ENCODE measurements at regions not wholly inside any gene's neighbourhood (a gene's known extent, or its start where the extent isn't known, plus 50 kb on each side); places are given as distances from the start of the nearest gene placed in this dataset.
"Not testable (repeated sequence)": the region's sequence is repeated elsewhere in the genome, so short reads cannot be mapped to it uniquely, and the experiment has no call there.

GRCh38 chr11:27227736-27228135, 135.3 kb downstream of the CCDC34 start:
- Histone ChIP-seq H3K9me3 (ENCODE audit: severe bottlenecking) (no peaks in the 10 kb centered on the region), H3K27ac (ENCODE audit: poor library complexity, severe bottlenecking) (peak overlapping the region; percentile 32), H3K4me3 (ENCODE audit: severe bottlenecking) (no peak overlapping the region), H3K27me3 (ENCODE audit: insufficient read depth, poor library complexity, severe bottlenecking) (no peaks in the 10 kb centered on the region), H3K36me3 (ENCODE audit: low read depth) (no peaks in the 10 kb centered on the region), H3K4me1 (ENCODE audit: insufficient read depth, poor library complexity, severe bottlenecking) (peaks cover 18% of the 10 kb centered on the region)
- no peak for DNase-seq (ENCODE audit: low spot score)
- no peak for ATAC-seq (ENCODE audit: low read depth)
- TF ChIP-seq CTCF (IDR thresholded peaks at IDR 0.05; ENCODE audit: poor library complexity, severe bottlenecking), result no peak

- H3K4me3 ChIP-seq (ENCODE audit: severe bottlenecking); H3K9me3 ChIP-seq (ENCODE audit: severe bottlenecking); DNase-seq (ENCODE audit: low spot score); H3K27me3 ChIP-seq (ENCODE audit: insufficient read depth, poor library complexity, severe bottlenecking); H3K4me1 ChIP-seq (ENCODE audit: insufficient read depth, poor library complexity, severe bottlenecking); H3K27ac ChIP-seq (ENCODE audit: poor library complexity, severe bottlenecking); H3K36me3 ChIP-seq (ENCODE audit: low read depth); ATAC-seq (ENCODE audit: low read depth): not testable (repeated sequence)
Measured at GRCh38 chr11:27219487-27220039, 143.5 kb downstream of the CCDC34 start.

DNA sequence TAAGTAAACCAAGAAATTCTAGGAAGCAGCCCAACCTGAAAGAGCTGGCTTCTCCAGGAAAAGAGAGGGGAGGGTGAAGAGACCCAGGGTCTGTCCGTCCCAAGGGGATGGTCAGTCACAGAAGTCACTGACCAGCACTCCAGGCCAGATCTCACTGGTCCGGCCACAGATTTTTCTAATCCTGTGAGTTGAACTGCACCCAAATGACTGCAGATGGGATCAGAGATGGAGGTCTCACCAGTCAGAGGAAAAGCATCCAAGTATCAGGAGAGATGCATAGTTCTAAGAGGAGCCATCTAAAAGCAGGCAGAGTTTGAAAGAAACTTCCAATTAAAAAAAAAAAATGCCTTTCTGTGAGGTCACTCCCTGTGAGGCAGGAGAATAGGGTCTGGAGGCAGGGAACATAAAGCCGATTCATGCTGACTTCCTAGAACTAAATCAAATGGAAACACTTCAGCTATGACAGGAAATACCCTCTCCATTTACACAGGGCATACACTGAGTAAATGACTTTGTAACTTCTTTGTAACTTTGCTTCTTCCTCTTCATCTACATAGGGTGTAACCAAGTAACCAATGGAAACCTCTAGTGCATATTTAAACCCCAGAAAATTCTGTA, 144.5 kb downstream of the CCDC34 start:
- Histone ChIP-seq H3K27me3 (ENCODE audit: insufficient read depth, poor library complexity, severe bottlenecking) (no peaks in the 10 kb centered on the region), H3K27ac (ENCODE audit: poor library complexity, severe bottlenecking) (peak overlapping the region; percentile 8), H3K4me1 (ENCODE audit: insufficient read depth, poor library complexity, severe bottlenecking) (peaks cover 3% of the 10 kb centered on the region), H3K36me3 (ENCODE audit: low read depth) (no peaks in the 10 kb centered on the region), H3K4me3 (ENCODE audit: severe bottlenecking) (no peak overlapping the region), H3K9me3 (ENCODE audit: severe bottlenecking) (no peaks in the 10 kb centered on the region)
- TF ChIP-seq CTCF (IDR thresholded peaks at IDR 0.05; ENCODE audit: poor library complexity, severe bottlenecking), result no peak
- ATAC-seq (ENCODE audit: low read depth) (peak; percentile 36; the same call in 2 of the 3 replicates), DNase-seq (ENCODE audit: low spot score) (no peak)

DNA sequence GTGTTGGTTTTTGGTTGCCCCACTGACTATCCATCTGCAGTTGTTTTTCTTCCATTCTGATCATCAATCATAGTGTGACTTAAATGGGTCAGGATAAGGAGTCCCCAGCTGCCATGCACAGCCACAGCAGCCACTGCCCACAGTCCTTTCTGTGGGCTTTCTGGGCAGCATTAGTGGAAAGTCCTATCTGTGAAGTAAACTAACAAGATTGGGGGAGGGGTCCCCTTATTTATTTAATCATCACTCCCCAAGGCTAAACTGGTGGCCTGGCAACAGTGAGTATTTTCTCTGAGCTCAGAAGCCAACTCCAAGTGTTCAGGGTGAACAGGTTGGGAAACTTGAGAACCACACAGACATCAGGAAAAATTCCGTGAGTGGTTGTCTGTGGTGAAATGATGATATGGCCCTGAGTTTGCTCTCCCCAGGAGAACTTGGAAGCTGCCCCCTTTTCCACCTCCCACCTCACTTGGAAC, 145.0 kb downstream of the CCDC34 start:
- peaks cover 9% of the 10 kb centered on the region for H3K4me1 ChIP-seq (ENCODE audit: insufficient read depth, poor library complexity, severe bottlenecking)
- no peak for DNase-seq (ENCODE audit: low spot score)
- no peak for ATAC-seq (ENCODE audit: low read depth)
- no peaks in the 10 kb centered on the region for H3K9me3 ChIP-seq (ENCODE audit: severe bottlenecking)
- H3K4me3 ChIP-seq (ENCODE audit: severe bottlenecking), result no peak overlapping the region
- no peaks in the 10 kb centered on the region for H3K27me3 ChIP-seq (ENCODE audit: insufficient read depth, poor library complexity, severe bottlenecking)
- H3K36me3 ChIP-seq (ENCODE audit: low read depth), result no peaks in the 10 kb centered on the region
- TF ChIP-seq CTCF (IDR thresholded peaks at IDR 0.05; ENCODE audit: poor library complexity, severe bottlenecking), result no peak
- H3K27ac ChIP-seq (ENCODE audit: poor library complexity, severe bottlenecking), result peak overlapping the region; percentile 8

GRCh38 chr11:27217496-27217895, 145.5 kb downstream of the CCDC34 start:
- Histone ChIP-seq H3K4me1 (ENCODE audit: insufficient read depth, poor library complexity, severe bottlenecking) (peaks cover 14% of the 10 kb centered on the region), H3K27ac (ENCODE audit: poor library complexity, severe bottlenecking) (no peak overlapping the region), H3K27me3 (ENCODE audit: insufficient read depth, poor library complexity, severe bottlenecking) (no peaks in the 10 kb centered on the region), H3K36me3 (ENCODE audit: low read depth) (no peaks in the 10 kb centered on the region), H3K4me3 (ENCODE audit: severe bottlenecking) (no peak overlapping the region), H3K9me3 (ENCODE audit: severe bottlenecking) (no peaks in the 10 kb centered on the region)
- TF ChIP-seq CTCF (IDR thresholded peaks at IDR 0.05; ENCODE audit: poor library complexity, severe bottlenecking), result no peak
- ATAC-seq (ENCODE audit: low read depth) (no peak), DNase-seq (ENCODE audit: low spot score) (no peak)

Measured in RWPE2 (cell line).